ENCODE measurements at regions not wholly inside any gene's neighbourhood (a gene's known extent, or its start where the extent isn't known, plus 50 kb on each side); places are given as distances from the start of the nearest gene placed in this dataset.

DNA sequence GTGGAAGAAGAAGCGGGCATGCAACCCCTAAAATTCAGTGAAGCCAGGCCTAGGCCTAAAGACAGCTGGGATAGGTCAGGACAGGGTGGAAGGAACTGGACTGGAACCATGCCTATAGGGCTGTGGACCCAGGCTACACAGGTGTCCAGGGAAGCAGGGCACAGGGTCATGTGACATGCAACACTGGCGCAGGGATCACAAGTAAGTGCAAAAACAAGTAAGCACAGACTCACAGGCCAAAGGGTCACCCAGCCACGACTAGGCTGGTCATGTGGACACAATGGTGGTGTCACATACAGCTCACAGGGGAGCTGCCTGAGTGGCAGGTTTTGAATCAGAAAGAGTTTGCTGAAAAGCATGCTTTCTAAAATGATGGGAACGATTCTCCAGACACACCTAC lies 195.7 kb downstream of the SPTSSA start:
- TF ChIP-seq, protein P1, sequence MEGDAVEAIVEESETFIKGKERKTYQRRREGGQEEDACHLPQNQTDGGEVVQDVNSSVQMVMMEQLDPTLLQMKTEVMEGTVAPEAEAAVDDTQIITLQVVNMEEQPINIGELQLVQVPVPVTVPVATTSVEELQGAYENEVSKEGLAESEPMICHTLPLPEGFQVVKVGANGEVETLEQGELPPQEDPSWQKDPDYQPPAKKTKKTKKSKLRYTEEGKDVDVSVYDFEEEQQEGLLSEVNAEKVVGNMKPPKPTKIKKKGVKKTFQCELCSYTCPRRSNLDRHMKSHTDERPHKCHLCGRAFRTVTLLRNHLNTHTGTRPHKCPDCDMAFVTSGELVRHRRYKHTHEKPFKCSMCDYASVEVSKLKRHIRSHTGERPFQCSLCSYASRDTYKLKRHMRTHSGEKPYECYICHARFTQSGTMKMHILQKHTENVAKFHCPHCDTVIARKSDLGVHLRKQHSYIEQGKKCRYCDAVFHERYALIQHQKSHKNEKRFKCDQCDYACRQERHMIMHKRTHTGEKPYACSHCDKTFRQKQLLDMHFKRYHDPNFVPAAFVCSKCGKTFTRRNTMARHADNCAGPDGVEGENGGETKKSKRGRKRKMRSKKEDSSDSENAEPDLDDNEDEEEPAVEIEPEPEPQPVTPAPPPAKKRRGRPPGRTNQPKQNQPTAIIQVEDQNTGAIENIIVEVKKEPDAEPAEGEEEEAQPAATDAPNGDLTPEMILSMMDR (conservative IDR thresholded peaks at IDR 0.05 in 1 of 2, IDR thresholded peaks at IDR 0.05 in 1 of 2; ENCODE audit: low read depth in 1 of 2, low read length in 2 of 2), result no peak
- TF ChIP-seq EZH2 (IDR thresholded peaks at IDR 0.05; ENCODE audit: low read length, missing control alignments), result no peak
- no peaks in the 10 kb centered on the region for H3K79me2 ChIP-seq (ENCODE audit: control insufficient read depth, insufficient read depth, low read length)
- no peaks in the 10 kb centered on the region for H4K20me1 ChIP-seq (ENCODE audit: control insufficient read depth, extremely low read depth, insufficient read depth, low read length)
- H3K36me3 ChIP-seq (ENCODE audit: control insufficient read depth, insufficient read depth, low read length), result no peaks in the 10 kb centered on the region
- no peak overlapping the region for H3K4me3 ChIP-seq (replicated peaks in 1 of 4; ENCODE audit: control extremely low read depth in 1 of 4, insufficient read depth in 1 of 4, low read depth in 3 of 4, low read length in 4 of 4)
- no peak overlapping the region for H3K27ac ChIP-seq (ENCODE audit: insufficient read depth, low read length)
- H3K4me1 ChIP-seq (ENCODE audit: control insufficient read depth, extremely low read depth, insufficient read depth, low read length), result no peaks in the 10 kb centered on the region
- H3K9me3 ChIP-seq (ENCODE audit: control insufficient read depth, insufficient read depth, low read depth, low read length), result no peaks in the 10 kb centered on the region
- no peak overlapping the region for H3K4me2 ChIP-seq (ENCODE audit: extremely low read depth, insufficient read depth, low read length)
- no peak for DNase-seq (ENCODE audit: low read depth in 2 of 2)
- no peak overlapping the region for H3K9ac ChIP-seq (ENCODE audit: insufficient read depth, low read length)
- H2AFZ ChIP-seq (ENCODE audit: low read length), result no peak overlapping the region
- H3K27me3 ChIP-seq (ENCODE audit: control insufficient read depth, insufficient read depth, low read length), result no peaks in the 10 kb centered on the region

DNA sequence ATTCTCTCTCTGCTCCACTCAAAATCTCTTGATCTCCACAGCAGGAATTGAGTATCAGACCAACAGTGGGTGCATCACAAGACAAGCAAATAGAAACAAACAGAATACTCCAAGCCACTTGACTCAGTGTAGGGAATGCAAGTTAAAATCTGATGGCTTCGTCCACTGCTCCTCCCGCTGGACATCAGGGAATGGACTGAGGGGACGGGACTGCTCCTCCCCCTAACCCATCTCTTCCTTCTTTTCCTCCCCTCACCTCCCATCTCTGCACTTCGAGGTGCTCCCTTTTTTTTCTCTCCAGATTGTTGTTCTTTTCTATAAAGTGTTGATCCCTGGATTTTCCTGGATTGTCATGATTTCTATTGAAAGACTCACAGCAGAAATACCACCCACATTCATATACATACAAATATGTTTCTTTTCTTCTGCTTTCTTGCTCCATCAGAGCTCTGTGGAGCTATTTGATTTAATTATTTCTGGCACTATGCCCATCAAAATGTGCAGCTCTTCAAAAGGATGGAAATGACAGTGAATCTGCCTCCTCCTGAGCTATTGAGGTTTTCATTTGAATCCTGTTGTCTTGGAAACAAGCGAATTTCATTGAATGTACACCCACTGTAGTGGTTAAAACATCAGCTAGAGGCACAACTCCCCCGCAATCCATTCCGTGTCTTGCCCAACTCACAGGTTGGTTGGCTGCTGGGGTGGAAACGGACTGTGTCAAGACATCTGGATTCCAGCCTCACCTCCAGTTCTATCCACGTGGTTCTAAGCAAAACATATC lies 199.7 kb downstream of the SPTSSA start:
- H3K4me2 ChIP-seq (ENCODE audit: extremely low read depth, insufficient read depth, low read length), result no peak overlapping the region
- no peak overlapping the region for H3K9ac ChIP-seq (ENCODE audit: insufficient read depth, low read length)
- H3K27ac ChIP-seq (ENCODE audit: insufficient read depth, low read length), result no peak overlapping the region
- no peaks in the 10 kb centered on the region for H3K36me3 ChIP-seq (ENCODE audit: control insufficient read depth, insufficient read depth, low read length)
- H3K79me2 ChIP-seq (ENCODE audit: control insufficient read depth, insufficient read depth, low read length), result no peaks in the 10 kb centered on the region
- DNase-seq (ENCODE audit: low read depth in 2 of 2), result no peak
- H4K20me1 ChIP-seq (ENCODE audit: control insufficient read depth, extremely low read depth, insufficient read depth, low read length), result no peaks in the 10 kb centered on the region
- TF ChIP-seq, protein P1 (conservative IDR thresholded peaks at IDR 0.05 in 1 of 2, IDR thresholded peaks at IDR 0.05 in 1 of 2; ENCODE audit: low read depth in 1 of 2, low read length in 2 of 2), result no peak
- TF ChIP-seq EZH2 (IDR thresholded peaks at IDR 0.05; ENCODE audit: low read length, missing control alignments), result no peak
- no peaks in the 10 kb centered on the region for H3K4me1 ChIP-seq (ENCODE audit: control insufficient read depth, extremely low read depth, insufficient read depth, low read length)
- H3K4me3 ChIP-seq (replicated peaks in 1 of 4; ENCODE audit: control extremely low read depth in 1 of 4, insufficient read depth in 1 of 4, low read depth in 3 of 4, low read length in 4 of 4), result no peak overlapping the region
- H3K9me3 ChIP-seq (ENCODE audit: control insufficient read depth, insufficient read depth, low read depth, low read length), result no peaks in the 10 kb centered on the region
- H2AFZ ChIP-seq (ENCODE audit: low read length), result no peak overlapping the region
- H3K27me3 ChIP-seq (ENCODE audit: control insufficient read depth, insufficient read depth, low read length), result no peaks in the 10 kb centered on the region

DNA sequence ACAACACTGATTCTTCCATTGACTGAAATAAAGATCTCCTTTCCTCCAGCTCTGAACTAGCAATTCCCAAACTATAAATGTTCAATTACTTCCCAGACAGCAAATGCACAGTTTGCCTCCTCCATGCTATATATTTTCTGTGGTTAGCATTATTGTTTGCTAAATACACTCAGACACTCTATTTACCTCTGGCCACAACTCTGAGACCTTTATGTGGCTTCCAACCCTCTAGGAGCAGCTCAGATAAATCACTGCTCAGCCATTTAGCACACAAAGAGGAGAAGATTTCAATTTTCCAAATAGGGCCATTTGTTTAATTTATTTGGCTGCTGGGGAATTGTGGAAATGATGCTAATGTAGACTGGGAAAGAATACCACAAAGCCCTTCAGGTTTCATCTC lies 202.0 kb downstream of the SPTSSA start:
- Histone ChIP-seq H4K20me1 (ENCODE audit: control insufficient read depth, extremely low read depth, insufficient read depth, low read length) (no peaks in the 10 kb centered on the region), H3K4me1 (ENCODE audit: control insufficient read depth, extremely low read depth, insufficient read depth, low read length) (no peaks in the 10 kb centered on the region), H3K36me3 (ENCODE audit: control insufficient read depth, insufficient read depth, low read length) (no peaks in the 10 kb centered on the region), H2AFZ (ENCODE audit: low read length) (no peak overlapping the region), H3K27ac (ENCODE audit: insufficient read depth, low read length) (no peak overlapping the region), H3K27me3 (ENCODE audit: control insufficient read depth, insufficient read depth, low read length) (no peaks in the 10 kb centered on the region), H3K9me3 (ENCODE audit: control insufficient read depth, insufficient read depth, low read depth, low read length) (no peaks in the 10 kb centered on the region), H3K4me2 (ENCODE audit: extremely low read depth, insufficient read depth, low read length) (no peak overlapping the region), H3K79me2 (ENCODE audit: control insufficient read depth, insufficient read depth, low read length) (no peaks in the 10 kb centered on the region), H3K4me3 (replicated peaks in 1 of 4; ENCODE audit: control extremely low read depth in 1 of 4, insufficient read depth in 1 of 4, low read depth in 3 of 4, low read length in 4 of 4) (no peak overlapping the region), H3K9ac (ENCODE audit: insufficient read depth, low read length) (no peak overlapping the region)
- no peak for DNase-seq (ENCODE audit: low read depth in 2 of 2)
- TF ChIP-seq EZH2 (IDR thresholded peaks at IDR 0.05; ENCODE audit: low read length, missing control alignments), result no peak
- TF ChIP-seq, protein P1 (conservative IDR thresholded peaks at IDR 0.05 in 1 of 2, IDR thresholded peaks at IDR 0.05 in 1 of 2; ENCODE audit: low read depth in 1 of 2, low read length in 2 of 2), result no peak
